GM12892 (cell line): ENCODE measurements at regions not wholly inside any gene's neighbourhood (a gene's known extent, or its start where the extent isn't known, plus 50 kb on each side); places are given as distances from the start of the nearest gene placed in this dataset.

Source experiments
- POLR2A ChIP-seq: IDR thresholded peaks from 2 replicates; pipeline ENCODE4 v1.6.1; 2011; ENCODE audit warnings: low read depth, low read length, control low read depth
- POLR2AphosphoS5 ChIP-seq: IDR thresholded peaks from 2 replicates; pipeline ENCODE4 v1.6.1; 2011; ENCODE audit warnings: low read depth, low read length, control low read depth
- TAF1 ChIP-seq: IDR thresholded peaks from 2 replicates; pipeline ENCODE4 v1.6.1; 2011; ENCODE audit warnings: low read depth, mild to moderate bottlenecking, control low read depth, low read length, borderline replicate concordance

DNA sequence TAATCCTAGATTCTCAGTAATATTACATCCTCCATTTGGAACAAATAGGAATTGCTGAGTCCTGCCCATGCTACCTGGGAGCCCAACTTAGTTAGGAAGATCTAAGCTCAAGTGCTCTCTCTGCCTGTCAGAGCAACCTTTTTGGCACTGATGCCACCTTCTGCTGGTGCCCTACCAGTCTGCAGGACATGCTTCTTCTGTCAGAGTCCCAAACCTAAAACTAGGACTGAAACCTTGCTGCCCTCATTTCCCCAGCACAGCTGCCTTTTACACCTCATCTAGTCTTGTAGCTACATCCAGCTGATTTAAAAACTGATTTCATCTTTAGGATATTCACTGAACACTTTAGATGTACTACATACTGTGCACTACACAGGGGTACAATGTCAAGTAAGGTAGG, 118.7 kb downstream of the LYPLAL1 start:
- TF ChIP-seq POLR2AphosphoS5 = no peak
- no peak for TF ChIP-seq POLR2A
- TF ChIP-seq TAF1 = no peak
